ENCODE measurements at regions not wholly inside any gene's neighbourhood (a gene's known extent, or its start where the extent isn't known, plus 50 kb on each side); places are given as distances from the start of the nearest gene placed in this dataset.

DNA sequence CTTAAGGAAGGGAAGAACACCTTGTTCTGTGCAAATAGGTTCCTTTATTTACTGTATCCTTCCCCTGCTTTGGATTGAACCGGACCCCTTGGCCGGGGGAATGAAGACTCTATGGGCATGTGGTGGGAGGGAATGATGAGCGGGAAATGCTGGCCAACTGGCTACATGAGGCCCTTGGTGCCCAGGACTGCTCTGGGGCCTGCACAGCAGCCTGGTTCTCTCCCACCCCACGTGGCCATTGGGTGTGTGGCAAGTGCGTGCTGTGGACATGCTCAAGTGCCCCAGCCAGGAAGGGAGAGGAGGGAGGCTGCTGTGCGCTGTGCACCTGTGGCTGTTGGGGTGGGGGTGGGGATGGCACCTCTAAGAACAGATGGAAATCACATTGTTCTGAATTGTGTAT is 917.0 kb upstream of the GHITM start:
- ChIA-PET POLR2A (no interaction called here), RAD21 (ENCODE audit: low non-redundant PET in 1 of 2, low total read pairs in 2 of 2, uncharacterized antibody in 2 of 2, unreplicated experiment in 2 of 2) (no interaction called here), CTCF (no interaction called here)
- H3K36me3 ChIP-seq (ENCODE audit: control insufficient read depth in 1 of 2, insufficient read depth in 2 of 2, low read length in 2 of 2) = no peaks in the 10 kb centered on the region
- H3K9me2 ChIP-seq (ENCODE audit: insufficient read depth) = no peaks in the 10 kb centered on the region
- DNase-seq (ENCODE audit: low read depth, low spot score) (no peak), ATAC-seq (no peak)
- H3K27me3 ChIP-seq (ENCODE audit: insufficient read depth, low read length) = no peaks in the 10 kb centered on the region
- intact Hi-C loops (cut with micrococcal nuclease) = no loop called here
- H4K20me1 ChIP-seq (ENCODE audit: insufficient read depth) = no peaks in the 10 kb centered on the region
- no peaks in the 10 kb centered on the region for H3K79me2 ChIP-seq (ENCODE audit: insufficient read depth, low read length)
- no peaks in the 10 kb centered on the region for H3K4me1 ChIP-seq (ENCODE audit: control insufficient read depth in 1 of 2, insufficient read depth in 2 of 2, low read length in 2 of 2)
- TF ChIP-seq POLR2A (IDR thresholded peaks at IDR 0.05; ENCODE audit: borderline replicate concordance, extremely low read depth, insufficient read depth, insufficient read length) (no peak), CEBPB (IDR thresholded peaks at IDR 0.05; ENCODE audit: low read depth) (no peak), EZH2phosphoT487 (IDR thresholded peaks at IDR 0.05; ENCODE audit: borderline replicate concordance) (no peak), TCF7L2 (IDR thresholded peaks at IDR 0.05; ENCODE audit: borderline replicate concordance, extremely low read depth, insufficient read depth, insufficient read length) (no peak), POLR2AphosphoS5 (IDR thresholded peaks at IDR 0.05; ENCODE audit: low read depth, low read length) (no peak), YY1 (IDR thresholded peaks at IDR 0.05; ENCODE audit: extremely low read depth, insufficient replicate concordance, low read depth, low read length) (no peak), EGR1 (IDR thresholded peaks at IDR 0.05; ENCODE audit: low read depth) (no peak), ZFX (IDR thresholded peaks at IDR 0.05) (no peak)
- TF ChIP-seq, protein P1, sequence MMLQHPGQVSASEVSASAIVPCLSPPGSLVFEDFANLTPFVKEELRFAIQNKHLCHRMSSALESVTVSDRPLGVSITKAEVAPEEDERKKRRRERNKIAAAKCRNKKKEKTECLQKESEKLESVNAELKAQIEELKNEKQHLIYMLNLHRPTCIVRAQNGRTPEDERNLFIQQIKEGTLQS (IDR thresholded peaks at IDR 0.05) = no peak
- TF ChIP-seq, protein P2, sequence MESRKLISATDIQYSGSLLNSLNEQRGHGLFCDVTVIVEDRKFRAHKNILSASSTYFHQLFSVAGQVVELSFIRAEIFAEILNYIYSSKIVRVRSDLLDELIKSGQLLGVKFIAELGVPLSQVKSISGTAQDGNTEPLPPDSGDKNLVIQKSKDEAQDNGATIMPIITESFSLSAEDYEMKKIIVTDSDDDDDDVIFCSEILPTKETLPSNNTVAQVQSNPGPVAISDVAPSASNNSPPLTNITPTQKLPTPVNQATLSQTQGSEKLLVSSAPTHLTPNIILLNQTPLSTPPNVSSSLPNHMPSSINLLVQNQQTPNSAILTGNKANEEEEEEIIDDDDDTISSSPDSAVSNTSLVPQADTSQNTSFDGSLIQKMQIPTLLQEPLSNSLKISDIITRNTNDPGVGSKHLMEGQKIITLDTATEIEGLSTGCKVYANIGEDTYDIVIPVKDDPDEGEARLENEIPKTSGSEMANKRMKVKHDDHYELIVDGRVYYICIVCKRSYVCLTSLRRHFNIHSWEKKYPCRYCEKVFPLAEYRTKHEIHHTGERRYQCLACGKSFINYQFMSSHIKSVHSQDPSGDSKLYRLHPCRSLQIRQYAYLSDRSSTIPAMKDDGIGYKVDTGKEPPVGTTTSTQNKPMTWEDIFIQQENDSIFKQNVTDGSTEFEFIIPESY (IDR thresholded peaks at IDR 0.05; ENCODE audit: extremely low read depth, insufficient replicate concordance, low read length) = no peak
- H3K9ac ChIP-seq (ENCODE audit: low read length) = no peak overlapping the region
- BruUV-seq (replicated peaks) = no TSS peak
- H3K9me3 ChIP-seq (ENCODE audit: control insufficient read depth in 1 of 2, insufficient read depth in 1 of 2, low read depth in 1 of 2, low read length in 2 of 2) = peaks cover 3 to 4% of the 10 kb centered on the region in 2 experiments; a peak in 2 of 4 replicates
- no peak overlapping the region for H3K27ac ChIP-seq (ENCODE audit: low read depth, low read length)
- no peak overlapping the region for H3K4me2 ChIP-seq (ENCODE audit: low read length)
- no peak overlapping the region for H2AFZ ChIP-seq (ENCODE audit: low read depth, low read length, poor library complexity, severe bottlenecking)
- no peak overlapping the region for H3K4me3 ChIP-seq (replicated peaks in 1 of 2; ENCODE audit: low read depth in 1 of 2, low read length in 2 of 2)

Data from HCT116 (cell line).